CD4-positive, alpha-beta memory T cell (primary cell): ENCODE measurements at regions not wholly inside any gene's neighbourhood (a gene's known extent, or its start where the extent isn't known, plus 50 kb on each side); places are given as distances from the start of the nearest gene placed in this dataset.

Source experiments
- CTCF ChIA-PET: fragments of 350-600 bp; sonication (Branson Sonifier 250); formaldehyde crosslinking; loops from one replicate; lab custom pipeline; 2021; ENCODE audit warnings: inconsistent platforms; ENCODE audit not compliant: partially characterized antibody; lab: Charles Lee
- POLR2A ChIA-PET: fragments of 350-600 bp; sonication (Branson Sonifier 250); formaldehyde crosslinking; loops from one replicate; lab custom pipeline; 2021; ENCODE audit not compliant: partially characterized antibody; lab: Charles Lee
- DNase-seq, 5 donors: peaks; one replicate each; pipeline versions ENCODE4 v3.0.0 to v3.0.0-alpha.2; 2020 to 2022; ENCODE audit warnings: mixed read lengths in 1 of 5
- H3K27ac ChIP-seq: one replicate; pipeline ENCODE4 v1.7.0; 2013; ENCODE audit warnings: low read depth, low read length
- H3K27me3 ChIP-seq: 2 replicates; pipeline ENCODE4 v1.7.0; 2013; ENCODE audit warnings: mild to moderate bottlenecking, low read length, moderate library complexity; ENCODE audit not compliant: insufficient read depth
- H3K36me3 ChIP-seq: 2 replicates; pipeline ENCODE4 v1.7.0; 2013; ENCODE audit warnings: mild to moderate bottlenecking, low read length, moderate library complexity; ENCODE audit not compliant: insufficient read depth
- H3K4me1 ChIP-seq: 2 replicates; pipeline ENCODE4 v1.7.0; 2013; ENCODE audit warnings: mild to moderate bottlenecking, low read length, moderate library complexity; ENCODE audit not compliant: insufficient read depth
- H3K4me3 ChIP-seq, 2 donors: one replicate each; pipeline ENCODE4 v1.7.0; 2013; ENCODE audit warnings: low read length in 2 of 2, mild to moderate bottlenecking in 1 of 2
- H3K9me3 ChIP-seq, 2 donors: one replicate each; pipeline ENCODE4 v1.7.0; 2013; ENCODE audit warnings: low read length in 2 of 2, control low read depth in 1 of 2; ENCODE audit not compliant: control insufficient read depth in 1 of 2
- H3K27ac Mint-ChIP-seq, 7 donors: one replicate each; pipeline ENCODE4 v1.8.0; 2020 to 2021; ENCODE audit warnings: mixed read lengths in 7 of 7, mild to moderate bottlenecking in 6 of 7, inconsistent platforms in 3 of 7, moderate library complexity in 3 of 7
- H3K27me3 Mint-ChIP-seq, 2 donors: one replicate each; pipeline ENCODE4 v1.8.0; 2020 to 2021; ENCODE audit warnings: mixed read lengths in 2 of 2
- H3K36me3 Mint-ChIP-seq, 2 donors: one replicate each; pipeline ENCODE4 v1.8.0; 2020 to 2021; ENCODE audit warnings: mixed read lengths in 2 of 2, inconsistent platforms in 1 of 2, mild to moderate bottlenecking in 1 of 2
- H3K4me1 Mint-ChIP-seq, 4 donors: one replicate each; pipeline ENCODE4 v1.8.0; 2020 to 2021; ENCODE audit warnings: mixed read lengths in 4 of 4, mild to moderate bottlenecking in 1 of 4
- H3K4me3 Mint-ChIP-seq, 8 donors: one replicate each; pipeline ENCODE4 v1.8.0; 2020 to 2021; ENCODE audit warnings: mixed read lengths in 8 of 8, mild to moderate bottlenecking in 7 of 8, moderate library complexity in 6 of 8, inconsistent platforms in 3 of 8
- H3K9me3 Mint-ChIP-seq, 8 donors: one replicate each; pipeline ENCODE4 v1.8.0; 2020 to 2021; ENCODE audit warnings: mixed read lengths in 8 of 8, mild to moderate bottlenecking in 5 of 8, inconsistent platforms in 3 of 8, moderate library complexity in 1 of 8
- intact Hi-C: fragments of 100-400 bp; cut with micrococcal nuclease; formaldehyde crosslinking; loops from one replicate; pipeline ENCODE4 v1.15.1; 2023

GRCh38 chr2:120634533-120634932 is 101.1 kb upstream of the GLI2 start:
- ChIA-PET POLR2A (no interaction called here), CTCF (no interaction called here)
- H3K4me3 ChIP-seq = no peak overlapping the region
- intact Hi-C loops = no loop called here
- no peaks in the 10 kb centered on the region for H3K9me3 ChIP-seq
- Mint-ChIP-seq H3K36me3 (no peaks in the 10 kb centered on the region), H3K4me3 (no peak overlapping the region), H3K9me3 (no peaks in the 10 kb centered on the region), H3K4me1 (no peaks in the 10 kb centered on the region), H3K27me3 (peaks cover 1 to 8% of the 10 kb centered on the region in 2 donors), H3K27ac (no peak overlapping the region)
- H3K36me3 ChIP-seq = no peaks in the 10 kb centered on the region
- DNase-seq = no peak
- no peaks in the 10 kb centered on the region for H3K27me3 ChIP-seq
- H3K4me1 ChIP-seq = no peaks in the 10 kb centered on the region
- no peak overlapping the region for H3K27ac ChIP-seq

GRCh38 chr2:120635146-120635545 is 100.5 kb upstream of the GLI2 start:
- H3K4me3 Mint-ChIP-seq = no peak overlapping the region
- ChIA-PET POLR2A (no interaction called here), CTCF (interaction anchor here (1.3 kb wide), 1 partner anchor 11 kb away, joined by 3 read pairs; no protein-coding TSS in a partner anchor)
- no peak overlapping the region for H3K4me3 ChIP-seq
- peaks cover 1 to 8% of the 10 kb centered on the region in 2 donors for H3K27me3 Mint-ChIP-seq
- H3K27me3 ChIP-seq = no peaks in the 10 kb centered on the region
- no peak overlapping the region for H3K27ac Mint-ChIP-seq
- intact Hi-C loops = no loop called here
- no peaks in the 10 kb centered on the region for H3K36me3 ChIP-seq
- no peaks in the 10 kb centered on the region for H3K9me3 Mint-ChIP-seq
- H3K4me1 Mint-ChIP-seq = no peaks in the 10 kb centered on the region
- no peak overlapping the region for H3K27ac ChIP-seq
- H3K4me1 ChIP-seq = no peaks in the 10 kb centered on the region
- no peaks in the 10 kb centered on the region for H3K9me3 ChIP-seq
- no peaks in the 10 kb centered on the region for H3K36me3 Mint-ChIP-seq
- DNase-seq = no peak

- intact Hi-C loops = no loop called here
- Histone ChIP-seq H3K27ac (no peak overlapping the region), H3K9me3 (no peaks in the 10 kb centered on the region), H3K4me1 (no peaks in the 10 kb centered on the region), H3K4me3 (no peak overlapping the region), H3K27me3 (no peaks in the 10 kb centered on the region), H3K36me3 (no peaks in the 10 kb centered on the region)
- POLR2A ChIA-PET = no interaction called here
- CTCF ChIA-PET = no interaction called here
- Mint-ChIP-seq H3K4me3 (no peak overlapping the region), H3K4me1 (no peaks in the 10 kb centered on the region), H3K27me3 (peaks cover 0 to 7% of the 10 kb centered on the region in 2 donors), H3K27ac (no peak overlapping the region), H3K9me3 (no peaks in the 10 kb centered on the region), H3K36me3 (no peaks in the 10 kb centered on the region)
- no peak for DNase-seq
Measured at GRCh38 chr2:120637847-120638246, 97.8 kb upstream of the GLI2 start.

DNA sequence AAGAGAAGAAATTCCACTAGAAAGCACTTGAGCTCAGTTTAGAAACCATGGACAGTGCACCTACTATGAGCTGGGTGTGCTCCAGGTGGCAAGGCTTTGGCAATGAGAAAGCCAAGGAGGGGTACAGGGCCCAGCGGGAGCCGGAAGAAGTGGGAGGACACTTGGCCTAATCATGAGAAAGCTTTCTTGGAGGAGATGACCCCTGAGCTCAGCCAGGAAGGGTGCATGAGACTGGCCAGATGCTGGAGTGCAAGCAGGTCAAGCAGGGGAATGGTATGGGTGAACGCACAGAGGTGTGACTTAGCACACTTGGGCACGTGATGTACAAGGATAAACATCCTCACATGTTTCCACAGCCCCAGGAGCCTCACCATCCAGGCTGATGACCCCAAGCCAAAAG is 97.2 kb upstream of the GLI2 start:
- Mint-ChIP-seq H3K27me3 (peaks cover 0 to 7% of the 10 kb centered on the region in 2 donors), H3K36me3 (no peaks in the 10 kb centered on the region), H3K27ac (no peak overlapping the region), H3K4me3 (no peak overlapping the region), H3K9me3 (no peaks in the 10 kb centered on the region), H3K4me1 (no peaks in the 10 kb centered on the region)
- no peak for DNase-seq
- intact Hi-C loops = no loop called here
- Histone ChIP-seq H3K27ac (no peak overlapping the region), H3K4me1 (no peaks in the 10 kb centered on the region), H3K9me3 (no peaks in the 10 kb centered on the region), H3K36me3 (no peaks in the 10 kb centered on the region), H3K27me3 (no peaks in the 10 kb centered on the region), H3K4me3 (no peak overlapping the region)
- CTCF ChIA-PET = no interaction called here
- POLR2A ChIA-PET = no interaction called here

- H3K27ac Mint-ChIP-seq = no peak overlapping the region
Measured at GRCh38 chr2:120641366-120641771, 94.3 kb upstream of the GLI2 start.

GRCh38 chr2:120642646-120643045 is 93.0 kb upstream of the GLI2 start:
- Mint-ChIP-seq H3K4me1 (no peaks in the 10 kb centered on the region), H3K4me3 (no peak overlapping the region), H3K27ac (no peak overlapping the region), H3K36me3 (no peaks in the 10 kb centered on the region), H3K9me3 (peaks cover 0 to 2% (median 0%) of the 10 kb centered on the region in 8 donors), H3K27me3 (peaks cover 0 to 4% of the 10 kb centered on the region in 2 donors)
- Histone ChIP-seq H3K4me3 (no peak overlapping the region), H3K27me3 (no peaks in the 10 kb centered on the region), H3K36me3 (no peaks in the 10 kb centered on the region), H3K4me1 (no peaks in the 10 kb centered on the region), H3K9me3 (no peaks in the 10 kb centered on the region), H3K27ac (no peak overlapping the region)
- DNase-seq = no peak
- intact Hi-C loops = no loop called here
- ChIA-PET POLR2A (no interaction called here), CTCF (interaction anchor here (1.3 kb wide), 1 partner anchor 35 kb away, joined by 3 read pairs; no protein-coding TSS in a partner anchor)

More at GRCh38 chr2:120641366-120641771, 94.3 kb upstream of the GLI2 start:
- no peaks in the 10 kb centered on the region for H3K36me3 Mint-ChIP-seq
- Histone ChIP-seq H3K36me3 (no peaks in the 10 kb centered on the region), H3K4me3 (no peak overlapping the region), H3K27me3 (no peaks in the 10 kb centered on the region), H3K4me1 (no peaks in the 10 kb centered on the region), H3K9me3 (no peaks in the 10 kb centered on the region), H3K27ac (no peak overlapping the region)
- ChIA-PET CTCF (no interaction called here), POLR2A (no interaction called here)
- H3K4me1 Mint-ChIP-seq = no peaks in the 10 kb centered on the region
- peaks cover 0 to 7% of the 10 kb centered on the region in 2 donors for H3K27me3 Mint-ChIP-seq
- H3K4me3 Mint-ChIP-seq = no peak overlapping the region
- DNase-seq = no peak
- no peaks in the 10 kb centered on the region for H3K9me3 Mint-ChIP-seq
- intact Hi-C loops = no loop called here

GRCh38 chr2:120646994-120647393 is 88.7 kb upstream of the GLI2 start:
- CTCF ChIA-PET = no interaction called here
- H3K9me3 ChIP-seq = no peaks in the 10 kb centered on the region
- POLR2A ChIA-PET = no interaction called here
- Mint-ChIP-seq H3K27me3 (peaks cover 0 to 5% of the 10 kb centered on the region in 2 donors), H3K27ac (no peak overlapping the region), H3K4me1 (no peaks in the 10 kb centered on the region), H3K36me3 (no peaks in the 10 kb centered on the region), H3K4me3 (no peak overlapping the region), H3K9me3 (peaks cover 2 to 29% (median 24%) of the 10 kb centered on the region in 8 donors)
- no peak for DNase-seq
- H3K36me3 ChIP-seq = no peaks in the 10 kb centered on the region
- no peak overlapping the region for H3K27ac ChIP-seq
- no peaks in the 10 kb centered on the region for H3K27me3 ChIP-seq
- intact Hi-C loops = no loop called here
- H3K4me1 ChIP-seq = no peaks in the 10 kb centered on the region
- no peak overlapping the region for H3K4me3 ChIP-seq

- H3K4me3 ChIP-seq = no peak overlapping the region
- no peaks in the 10 kb centered on the region for H3K9me3 ChIP-seq
- H3K36me3 ChIP-seq = no peaks in the 10 kb centered on the region
- intact Hi-C loops = no loop called here
- Mint-ChIP-seq H3K36me3 (no peaks in the 10 kb centered on the region), H3K9me3 (peaks cover 2 to 29% (median 25%) of the 10 kb centered on the region in 8 donors), H3K4me1 (no peaks in the 10 kb centered on the region), H3K27ac (no peak overlapping the region), H3K27me3 (peaks cover 0 to 3% of the 10 kb centered on the region in 2 donors), H3K4me3 (no peak overlapping the region)
- no peak overlapping the region for H3K27ac ChIP-seq
- no peaks in the 10 kb centered on the region for H3K4me1 ChIP-seq
- ChIA-PET POLR2A (no interaction called here), CTCF (no interaction called here)
- no peaks in the 10 kb centered on the region for H3K27me3 ChIP-seq
- no peak for DNase-seq
Measured at GRCh38 chr2:120647487-120647886, 88.2 kb upstream of the GLI2 start.
